Activated T-cell treated with anti-CD3 and anti-CD28 coated beads, Interleukin-2, amount 50 U/mL, for 4 hours (primary cell): ENCODE measurements at regions not wholly inside any gene's neighbourhood (a gene's known extent, or its start where the extent isn't known, plus 50 kb on each side); places are given as distances from the start of the nearest gene placed in this dataset.
"Not testable (repeated sequence)": the region's sequence is repeated elsewhere in the genome, so short reads cannot be mapped to it uniquely, and the experiment has no call there.

Experiments used
- ATAC-seq, 2 donors: fragments of 200-7000 bp; cut with Tn5 transposase; one replicate each; pipeline ENCODE4 v1.10.0; 2021
- DNase-seq: peaks from one replicate; pipeline ENCODE4 v3.0.0-alpha.2; 2020
- H3K27me3 Mint-ChIP-seq: one replicate; pipeline ENCODE4 v1.8.0; 2021; ENCODE audit warnings: low read depth, mixed read lengths
- H3K36me3 Mint-ChIP-seq: one replicate; pipeline ENCODE4 v1.8.0; 2022; ENCODE audit warnings: mixed read lengths; ENCODE audit not compliant: insufficient read depth
- H3K4me1 Mint-ChIP-seq: one replicate; pipeline ENCODE4 v1.8.0; 2021; ENCODE audit warnings: low read depth, mixed read lengths
- H3K4me3 Mint-ChIP-seq: one replicate; pipeline ENCODE4 v1.8.0; 2021; ENCODE audit warnings: mild to moderate bottlenecking, moderate library complexity, mixed read lengths
- H3K9me3 Mint-ChIP-seq: one replicate; pipeline ENCODE4 v1.8.0; 2021; ENCODE audit warnings: mixed read lengths

GRCh38 chr3:40886660-40887425 is 312.5 kb upstream of the CTNNB1 start:
- Mint-ChIP-seq H3K27me3 (peaks cover 4% of the 10 kb centered on the region), H3K36me3 (no peaks in the 10 kb centered on the region), H3K4me3 (no peak overlapping the region), H3K9me3 (no peaks in the 10 kb centered on the region), H3K4me1 (no peaks in the 10 kb centered on the region)
- ATAC-seq, result no peak
- no peak for DNase-seq

DNA sequence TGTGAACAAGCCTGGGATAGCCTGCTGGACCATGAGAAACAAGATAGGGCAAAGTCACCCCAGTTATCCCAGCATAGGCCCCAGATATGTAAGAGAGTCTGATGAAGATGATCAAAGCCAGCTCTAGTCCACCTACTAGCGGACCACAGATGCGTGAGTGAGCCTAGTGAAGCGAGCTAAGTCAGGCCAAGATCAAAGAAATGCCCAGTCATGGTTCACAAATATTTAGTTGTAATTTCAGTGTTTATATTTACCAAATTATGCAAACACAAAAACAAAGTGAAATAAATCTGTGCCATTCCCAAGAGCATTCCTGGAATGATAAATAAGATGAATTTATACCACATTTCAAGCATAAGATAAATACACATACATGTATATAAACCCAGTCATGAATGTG is 308.1 kb upstream of the CTNNB1 start:
- Mint-ChIP-seq H3K27me3 (peaks cover 4% of the 10 kb centered on the region), H3K36me3 (no peaks in the 10 kb centered on the region), H3K4me1 (no peaks in the 10 kb centered on the region), H3K4me3 (no peak overlapping the region), H3K9me3 (no peaks in the 10 kb centered on the region)
- no peak for DNase-seq
- no peak for ATAC-seq

DNA sequence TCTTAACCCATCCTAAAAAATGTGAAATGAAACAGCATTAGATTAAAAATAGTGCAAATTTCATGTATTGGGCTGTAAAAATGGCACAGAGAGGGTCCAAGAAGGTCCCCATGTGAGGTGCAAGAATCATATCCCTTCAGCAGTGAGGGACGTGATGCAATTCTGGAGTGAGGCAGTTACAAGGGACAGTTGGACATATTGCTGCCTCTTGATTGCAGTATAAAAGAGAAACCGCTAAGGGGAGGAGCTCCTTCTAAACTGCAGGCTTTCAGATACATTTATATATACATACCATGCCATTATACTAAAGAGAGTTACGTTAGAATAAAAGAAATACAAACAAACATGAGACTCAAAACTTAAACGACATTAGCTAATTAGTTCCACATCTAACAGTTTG is 304.2 kb upstream of the CTNNB1 start:
- H3K9me3 Mint-ChIP-seq, result no peaks in the 10 kb centered on the region
- H3K36me3 Mint-ChIP-seq, result no peaks in the 10 kb centered on the region
- no peaks in the 10 kb centered on the region for H3K27me3 Mint-ChIP-seq
- DNase-seq (no peak), ATAC-seq (no peak)
- H3K4me3 Mint-ChIP-seq, result no peak overlapping the region
- H3K4me1 Mint-ChIP-seq, result no peaks in the 10 kb centered on the region

- no peak overlapping the region for H3K4me3 Mint-ChIP-seq
- no peak for DNase-seq
- H3K4me1 Mint-ChIP-seq, result no peaks in the 10 kb centered on the region
- no peaks in the 10 kb centered on the region for H3K36me3 Mint-ChIP-seq
- H3K9me3 Mint-ChIP-seq, result no peaks in the 10 kb centered on the region
- no peak for ATAC-seq
- H3K27me3 Mint-ChIP-seq, result no peaks in the 10 kb centered on the region
These were observed 300.0 kb upstream of the CTNNB1 start for GRCh38 chr3:40899286-40899712.

GRCh38 chr3:40901298-40901697 is 298.0 kb upstream of the CTNNB1 start:
- Mint-ChIP-seq H3K27me3 (no peaks in the 10 kb centered on the region), H3K9me3 (no peaks in the 10 kb centered on the region), H3K4me1 (no peaks in the 10 kb centered on the region), H3K4me3 (no peak overlapping the region), H3K36me3 (no peaks in the 10 kb centered on the region)
- no peak for DNase-seq
- no peak for ATAC-seq

GRCh38 chr3:40901796-40902195 is 297.5 kb upstream of the CTNNB1 start:
- Mint-ChIP-seq H3K36me3 (no peaks in the 10 kb centered on the region), H3K9me3 (no peaks in the 10 kb centered on the region), H3K4me1 (no peaks in the 10 kb centered on the region), H3K27me3 (no peaks in the 10 kb centered on the region), H3K4me3 (no peak overlapping the region)
- no peak for ATAC-seq
- DNase-seq, result no peak

DNA sequence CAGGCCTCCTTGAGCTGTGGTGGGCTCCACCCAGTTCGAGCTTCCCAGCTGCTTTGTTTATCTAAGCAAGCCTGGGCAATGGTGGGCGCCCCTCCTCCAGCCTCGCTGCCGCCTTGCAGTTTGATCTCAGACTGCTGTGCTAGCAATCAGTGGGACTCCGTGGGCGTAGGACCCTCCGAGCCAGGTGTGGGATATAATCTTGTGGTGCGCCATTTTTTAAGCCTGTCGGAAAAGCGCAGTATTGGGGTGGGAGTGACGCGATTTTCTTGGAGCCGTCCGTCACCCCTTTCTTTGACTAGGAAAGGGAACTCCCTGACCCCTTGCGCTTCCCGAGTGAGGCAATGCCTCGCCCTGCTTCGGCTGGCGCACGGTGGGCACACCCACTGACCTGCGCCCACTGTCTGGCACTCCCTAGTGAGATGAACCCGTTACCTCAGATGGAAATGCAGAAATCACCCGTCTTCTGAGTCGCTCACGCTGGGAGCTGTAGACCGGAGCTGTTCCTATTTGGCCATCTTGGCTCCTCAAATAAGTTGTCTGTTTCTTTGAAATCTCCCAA is 291.3 kb upstream of the CTNNB1 start:
- not testable (repeated sequence) for DNase-seq, H3K4me3 Mint-ChIP-seq, H3K36me3 Mint-ChIP-seq, H3K9me3 Mint-ChIP-seq, H3K4me1 Mint-ChIP-seq, ATAC-seq
- peaks cover 10% of the 10 kb centered on the region for H3K27me3 Mint-ChIP-seq

DNA sequence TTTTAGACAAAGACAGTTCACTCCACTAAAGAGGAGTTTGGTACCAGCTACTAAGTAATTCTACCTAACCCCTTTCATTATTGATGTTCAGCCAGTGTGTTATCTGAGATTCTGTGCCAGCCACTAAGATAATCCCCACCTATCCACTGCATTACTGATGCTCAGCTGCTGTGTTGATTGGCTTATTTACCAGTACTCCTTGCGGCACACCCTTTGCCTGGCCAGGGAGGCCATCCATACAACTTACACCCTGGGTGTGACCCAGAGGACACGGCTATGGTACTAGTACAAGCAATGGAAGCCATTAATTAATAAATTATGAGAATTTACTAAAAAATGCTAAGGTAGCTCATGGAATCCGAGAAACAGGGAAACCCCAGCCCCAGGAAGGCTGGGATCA is 290.7 kb upstream of the CTNNB1 start:
- Mint-ChIP-seq H3K4me3 (no peak overlapping the region), H3K36me3 (no peaks in the 10 kb centered on the region), H3K27me3 (peaks cover 10% of the 10 kb centered on the region), H3K9me3 (no peaks in the 10 kb centered on the region), H3K4me1 (no peaks in the 10 kb centered on the region)
- DNase-seq (no peak), ATAC-seq (no peak)

DNA sequence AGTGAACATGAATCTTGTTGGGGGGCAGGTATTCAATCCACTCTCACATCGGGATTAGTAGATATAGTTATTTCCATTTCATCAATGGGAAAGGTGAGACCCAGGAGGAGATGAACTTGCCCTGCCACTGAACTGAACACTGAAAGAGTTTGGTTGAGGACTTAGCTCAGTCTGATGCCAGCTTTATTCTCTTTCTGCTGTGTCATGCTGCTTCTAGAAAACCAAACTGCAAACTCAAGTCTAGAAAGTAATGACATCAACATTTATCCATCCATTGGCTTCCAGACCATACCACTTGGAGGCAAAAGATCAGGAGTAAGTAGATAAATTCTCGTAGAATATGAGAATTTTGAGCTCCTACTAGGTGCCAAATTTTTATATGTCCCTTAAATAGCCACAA is 288.0 kb upstream of the CTNNB1 start:
- Mint-ChIP-seq H3K36me3 (no peaks in the 10 kb centered on the region), H3K4me1 (no peaks in the 10 kb centered on the region), H3K9me3 (no peaks in the 10 kb centered on the region), H3K4me3 (no peak overlapping the region), H3K27me3 (peaks cover 10% of the 10 kb centered on the region)
- no peak for ATAC-seq
- no peak for DNase-seq

DNA sequence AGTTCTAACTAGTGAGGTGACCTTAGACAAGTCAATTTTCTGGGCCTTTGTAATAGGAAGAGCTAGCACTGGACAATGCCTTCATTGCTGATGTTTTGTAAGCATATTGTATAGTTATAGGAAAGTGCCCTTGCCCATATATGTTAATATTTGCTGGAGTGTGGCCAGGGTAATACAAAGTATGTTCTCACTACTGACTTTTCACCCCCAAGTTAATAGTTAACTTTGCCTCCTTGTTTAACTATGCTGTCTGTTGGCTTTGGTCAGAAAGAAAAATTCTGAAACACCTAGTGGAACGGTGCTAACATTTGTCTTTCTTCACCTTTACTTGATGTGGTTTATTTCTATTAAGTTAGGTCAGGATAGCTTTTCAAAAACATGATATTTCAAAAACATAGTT is 287.4 kb upstream of the CTNNB1 start:
- Mint-ChIP-seq H3K9me3 (no peaks in the 10 kb centered on the region), H3K36me3 (no peaks in the 10 kb centered on the region), H3K4me1 (no peaks in the 10 kb centered on the region), H3K27me3 (peaks cover 10% of the 10 kb centered on the region), H3K4me3 (no peak overlapping the region)
- no peak for DNase-seq
- ATAC-seq, result no peak

DNA sequence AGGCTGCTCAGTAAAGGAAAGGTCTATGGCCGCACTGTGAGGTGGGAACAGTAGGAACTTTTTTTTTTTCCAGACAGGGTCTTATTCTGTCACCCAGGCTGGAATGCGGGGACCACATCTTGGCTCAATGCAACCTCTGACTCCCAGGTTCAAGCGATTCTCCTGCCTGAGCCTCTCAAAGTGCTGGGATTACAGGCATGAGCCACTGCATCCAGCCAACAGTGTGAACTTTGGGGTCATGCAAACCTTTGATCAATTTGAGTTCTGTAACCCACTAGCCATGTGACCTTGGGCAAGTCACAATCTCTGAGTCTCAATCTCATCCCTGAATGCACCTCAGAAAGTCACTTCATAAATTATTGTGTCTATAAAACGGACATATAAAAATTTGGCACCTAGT is 286.8 kb upstream of the CTNNB1 start:
- H3K27me3 Mint-ChIP-seq, result peaks cover 10% of the 10 kb centered on the region

GRCh38 chr3:40913192-40913591 is 286.1 kb upstream of the CTNNB1 start:
- H3K9me3 Mint-ChIP-seq, result no peaks in the 10 kb centered on the region
- no peaks in the 10 kb centered on the region for H3K4me1 Mint-ChIP-seq
- H3K27me3 Mint-ChIP-seq, result peaks cover 10% of the 10 kb centered on the region
- H3K36me3 Mint-ChIP-seq, result no peaks in the 10 kb centered on the region
- ATAC-seq (no peak), DNase-seq (no peak)
- no peak overlapping the region for H3K4me3 Mint-ChIP-seq

More for the DNA sequence above, 286.8 kb upstream of the CTNNB1 start:
- Mint-ChIP-seq H3K36me3 (no peaks in the 10 kb centered on the region), H3K9me3 (no peaks in the 10 kb centered on the region), H3K4me3 (no peak overlapping the region), H3K4me1 (no peaks in the 10 kb centered on the region)
- ATAC-seq (no peak), DNase-seq (no peak)

- DNase-seq, result no peak
- Mint-ChIP-seq H3K4me3 (no peak overlapping the region), H3K36me3 (no peaks in the 10 kb centered on the region), H3K4me1 (no peaks in the 10 kb centered on the region), H3K27me3 (peaks cover 10% of the 10 kb centered on the region), H3K9me3 (no peaks in the 10 kb centered on the region)
- no peak for ATAC-seq
These were observed 285.7 kb upstream of the CTNNB1 start for GRCh38 chr3:40913641-40914040.

GRCh38 chr3:40914475-40914874 is 284.8 kb upstream of the CTNNB1 start:
- ATAC-seq, result no peak
- Mint-ChIP-seq H3K4me3 (no peak overlapping the region), H3K36me3 (no peaks in the 10 kb centered on the region)

DNA sequence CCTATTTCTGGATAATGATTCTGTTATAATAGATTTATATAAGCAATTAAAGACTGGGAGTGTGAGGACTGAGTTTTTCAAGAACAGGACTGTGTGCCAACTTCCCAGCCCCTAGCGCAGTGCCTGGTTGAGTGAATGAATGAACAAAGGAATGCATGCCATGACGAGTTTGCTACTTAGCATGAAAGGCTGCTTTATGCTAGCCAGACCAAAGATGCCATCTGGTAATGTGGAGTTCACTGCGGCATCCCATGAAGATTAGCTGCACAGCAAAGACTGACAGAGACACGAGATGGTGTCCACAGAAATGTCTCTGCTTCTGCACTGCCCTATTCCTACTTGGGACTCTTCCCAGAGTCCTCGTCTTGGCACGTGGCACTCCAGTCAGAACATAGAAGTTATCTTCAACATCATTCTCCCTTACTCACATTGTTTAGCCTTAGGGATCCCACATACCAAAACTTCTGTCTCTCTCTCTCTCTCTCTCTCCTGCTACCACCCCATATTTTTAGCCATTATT is 283.9 kb upstream of the CTNNB1 start:
- Mint-ChIP-seq H3K36me3 (no peaks in the 10 kb centered on the region), H3K27me3 (peaks cover 7% of the 10 kb centered on the region), H3K4me3 (no peak overlapping the region), H3K4me1 (no peaks in the 10 kb centered on the region), H3K9me3 (no peaks in the 10 kb centered on the region)
- DNase-seq (no peak), ATAC-seq (no peak)

More at GRCh38 chr3:40914475-40914874, 284.8 kb upstream of the CTNNB1 start:
- H3K27me3 Mint-ChIP-seq, result peaks cover 7% of the 10 kb centered on the region
- no peaks in the 10 kb centered on the region for H3K9me3 Mint-ChIP-seq
- H3K4me1 Mint-ChIP-seq, result no peaks in the 10 kb centered on the region
- no peak for DNase-seq
